HCT116 (cell line): ENCODE measurements at regions not wholly inside any gene's neighbourhood (a gene's known extent, or its start where the extent isn't known, plus 50 kb on each side); places are given as distances from the start of the nearest gene placed in this dataset.
A peak's percentile ranks its signal among the peaks of the same experiment; 100 is the strongest.

ENCODE experiments used
- ATAC-seq: fragments of 200-7000 bp; cut with Tn5 transposase; 2 replicates; pipeline ENCODE4 v1.9.1; 2020; ENCODE audit warnings: mild to moderate bottlenecking, moderate library complexity
- BruUV-seq: library from RNA; stranded (reverse); fragments of 400-500 nt; replicated peaks from 2 replicates; lab custom pipeline; 2021; lab: Mats Ljungman, UMichigan
- CTCF ChIA-PET: fragments of 300-600 bp; sonication (Branson Sonifier 250); formaldehyde crosslinking; loops from one replicate; lab custom pipeline; 2021; ENCODE audit warnings: antibody characterized with exemption; lab: Charles Lee
- POLR2A ChIA-PET: fragments of 300-600, 350-600 bp; sonication (Branson Sonifier 250); formaldehyde crosslinking; loops from one replicate; lab custom pipeline; 2021; ENCODE audit warnings: antibody characterized with exemption; lab: Charles Lee
- RAD21 ChIA-PET, 2 experiments: fragments of 300-600 bp; sonication (Branson Sonifier 250); formaldehyde crosslinking; loops; one replicate each; lab custom pipeline; 2023; ENCODE audit warnings: low total read pairs in 2 of 2; ENCODE audit not compliant: uncharacterized antibody in 2 of 2, unreplicated experiment in 2 of 2, low non-redundant PET in 1 of 2; lab: Charles Lee
- DNase-seq: peaks from one replicate; pipeline ENCODE4 v3.0.0-alpha.2; 2010; ENCODE audit warnings: low read depth, low spot score
- H2AFZ ChIP-seq: fragments of 200-600 bp; shearing (Covaris generic), sonication (generic); 2 replicates; pipeline ENCODE4 v1.6.1; 2017; ENCODE audit warnings: low read depth, mixed run types, mixed read lengths, antibody characterized with exemption, low read length; ENCODE audit not compliant: poor library complexity, severe bottlenecking
- H3K27ac ChIP-seq: 2 replicates; pipeline ENCODE4 v1.5.1; 2012; ENCODE audit warnings: low read depth, low read length
- H3K27me3 ChIP-seq: fragments of 200-600 bp; sonication (generic); 2 replicates; pipeline ENCODE4 v1.6.1; 2016; ENCODE audit warnings: mixed run types, low read length, mixed read lengths; ENCODE audit not compliant: insufficient read depth
- H3K36me3 ChIP-seq, 2 experiments: fragments of 200-500 bp in 1 of 2; fragments of 200-600 bp in 1 of 2; sonication (Bioruptor generic) in 1 of 2; sonication (generic) in 1 of 2; 2 replicates each; pipeline versions ENCODE4 v1.5.1 to v1.6.1; 2014 to 2016; ENCODE audit warnings: low read length in 2 of 2, inconsistent platforms in 1 of 2, mixed read lengths in 1 of 2, mixed run types in 1 of 2; ENCODE audit not compliant: insufficient read depth in 2 of 2, control insufficient read depth in 1 of 2
- H3K4me1 ChIP-seq, 2 experiments: fragments of 200-600 bp in 1 of 2; sonication (generic) in 1 of 2; 2 replicates each; pipeline versions ENCODE4 v1.5.1 to v1.6.1; 2012 to 2017; ENCODE audit warnings: low read length in 2 of 2, inconsistent platforms in 1 of 2, mild to moderate bottlenecking in 1 of 2, mixed read lengths in 1 of 2, mixed run types in 1 of 2, moderate library complexity in 1 of 2; ENCODE audit not compliant: insufficient read depth in 2 of 2, control insufficient read depth in 1 of 2
- H3K4me2 ChIP-seq: fragments of 200-600 bp; sonication (generic); 2 replicates; pipeline ENCODE4 v1.6.1; 2017; ENCODE audit warnings: mixed run types, low read length, mixed read lengths
- H3K4me3 ChIP-seq, 2 experiments: fragments of 200-600 bp in 1 of 2; sonication (generic) in 1 of 2; replicated peaks in 1 of 2; 2 replicates each; pipeline ENCODE4 v1.5.1; 2011 to 2016; ENCODE audit warnings: low read length in 2 of 2, control low read depth in 1 of 2, low read depth in 1 of 2, mild to moderate bottlenecking in 1 of 2, mixed read lengths in 1 of 2, mixed run types in 1 of 2
- H3K79me2 ChIP-seq: fragments of 200-600 bp; sonication (generic); 2 replicates; pipeline ENCODE4 v1.6.1; 2017; ENCODE audit warnings: mild to moderate bottlenecking, mixed run types, low read length, moderate library complexity, mixed read lengths; ENCODE audit not compliant: insufficient read depth
- H3K9ac ChIP-seq: fragments of 200-600 bp; sonication (generic); 2 replicates; pipeline ENCODE4 v1.6.1; 2016; ENCODE audit warnings: low read length, mixed read lengths
- H3K9me2 ChIP-seq: fragments of 200-600 bp; sonication (generic), shearing (Covaris generic); 2 replicates; pipeline ENCODE4 v1.6.1; 2017; ENCODE audit warnings: mixed run types, mild to moderate bottlenecking, moderate library complexity; ENCODE audit not compliant: insufficient read depth
- H3K9me3 ChIP-seq, 2 experiments: fragments of 200-500 bp in 1 of 2; fragments of 200-600 bp in 1 of 2; sonication (Bioruptor generic) in 1 of 2; sonication (generic) in 1 of 2; 2 replicates each; pipeline ENCODE4 v1.6.1; 2014 to 2017; ENCODE audit warnings: low read length in 2 of 2, mixed read lengths in 2 of 2, inconsistent platforms in 1 of 2, low read depth in 1 of 2, mild to moderate bottlenecking in 1 of 2, mixed run types in 1 of 2, moderate library complexity in 1 of 2; ENCODE audit not compliant: control insufficient read depth in 1 of 2, insufficient read depth in 1 of 2
- H4K20me1 ChIP-seq: fragments of 200-600 bp; sonication (generic), shearing (Covaris generic); 2 replicates; pipeline ENCODE4 v1.6.1; 2017; ENCODE audit warnings: mixed run types, mild to moderate bottlenecking, moderate library complexity; ENCODE audit not compliant: insufficient read depth
- ATF3 ChIP-seq: IDR thresholded peaks from 2 replicates; pipeline ENCODE4 v1.6.1; 2012
- CEBPB ChIP-seq: IDR thresholded peaks from 2 replicates; pipeline ENCODE4 v1.6.1; 2012; ENCODE audit warnings: low read depth
- CTCF ChIP-seq, 3 experiments: fragments of 200-600 bp in 1 of 3; sonication (generic) in 1 of 3; IDR thresholded peaks in 2 of 3; conservative IDR thresholded peaks in 1 of 3; 2 replicates each; pipeline ENCODE4 v1.5.1; 2012 to 2017; ENCODE audit warnings: low read depth in 2 of 3, low read length in 2 of 3, antibody characterized with exemption in 1 of 3, borderline replicate concordance in 1 of 3, control low read depth in 1 of 3, mild to moderate bottlenecking in 1 of 3, mixed read lengths in 1 of 3, mixed run types in 1 of 3, moderate library complexity in 1 of 3; ENCODE audit not compliant: insufficient read depth in 1 of 3
- EZH2 ChIP-seq: fragments of 200-600 bp; sonication (generic); IDR thresholded peaks from 2 replicates; pipeline ENCODE4 v1.6.1; 2017; ENCODE audit warnings: antibody characterized with exemption, mixed run types
- EZH2phosphoT487 ChIP-seq: fragments of 200-600 bp; IDR thresholded peaks from 2 replicates; pipeline ENCODE4 v1.6.1; 2018; ENCODE audit warnings: antibody characterized with exemption, borderline replicate concordance
- FOSL1 ChIP-seq: IDR thresholded peaks from 2 replicates; pipeline ENCODE4 v1.6.1; 2012; ENCODE audit warnings: low read depth
- JUND ChIP-seq: IDR thresholded peaks from 2 replicates; pipeline ENCODE4 v1.6.1; 2012
- MAX ChIP-seq: IDR thresholded peaks from 2 replicates; pipeline ENCODE4 v1.6.1; 2012
- POLR2A ChIP-seq: IDR thresholded peaks from 2 replicates; pipeline ENCODE4 v1.7.0; 2011; ENCODE audit warnings: borderline replicate concordance; ENCODE audit not compliant: insufficient read depth, insufficient read length; ENCODE audit errors: extremely low read depth
- POLR2AphosphoS5 ChIP-seq: IDR thresholded peaks from 2 replicates; pipeline ENCODE4 v1.6.1; 2011; ENCODE audit warnings: mild to moderate bottlenecking, low read depth, low read length, moderate library complexity
- RAD21 ChIP-seq: IDR thresholded peaks from 2 replicates; pipeline ENCODE4 v1.6.1; 2012; ENCODE audit warnings: low read depth, mild to moderate bottlenecking
- SIN3A ChIP-seq: IDR thresholded peaks from 2 replicates; pipeline ENCODE4 v1.6.1; 2012; ENCODE audit warnings: low read depth
- SP1 ChIP-seq: IDR thresholded peaks from 2 replicates; pipeline ENCODE4 v1.6.1; 2012; ENCODE audit warnings: low read depth
- SRF ChIP-seq: IDR thresholded peaks from 2 replicates; pipeline ENCODE4 v1.6.1; 2012; ENCODE audit warnings: low read depth
- TCF7L2 ChIP-seq: IDR thresholded peaks from 2 replicates; pipeline ENCODE4 v1.7.0; 2011; ENCODE audit warnings: borderline replicate concordance, inconsistent platforms; ENCODE audit not compliant: insufficient read depth, insufficient read length; ENCODE audit errors: extremely low read depth
- YY1 ChIP-seq: IDR thresholded peaks from 2 replicates; pipeline ENCODE4 v1.6.1; 2011; ENCODE audit warnings: low read length, low read depth, moderate library complexity, mild to moderate bottlenecking; ENCODE audit not compliant: insufficient replicate concordance; ENCODE audit errors: extremely low read depth
- ZBTB33 ChIP-seq: IDR thresholded peaks from 2 replicates; pipeline ENCODE4 v1.6.1; 2011; ENCODE audit warnings: mild to moderate bottlenecking, low read length, moderate library complexity; ENCODE audit not compliant: insufficient replicate concordance; ENCODE audit errors: extremely low read depth
- ZFX ChIP-seq: fragments of 450-650 bp; IDR thresholded peaks from 2 replicates; pipeline ENCODE4 v1.6.1; 2017
- intact Hi-C: fragments of 100-400 bp; cut with micrococcal nuclease; formaldehyde crosslinking; loops from 2 replicates; pipeline ENCODE4 v1.10.0; 2022
- TF ChIP-seq, protein P1 (sequence below): IDR thresholded peaks from 2 replicates; pipeline ENCODE4 v1.6.1; 2012; ENCODE audit warnings: low read depth

GRCh38 chr15:62850791-62851291, 191.7 kb upstream of the TPM1 start:
- no TSS peak for BruUV-seq
- Histone ChIP-seq H3K79me2 (no peaks in the 10 kb centered on the region), H3K4me1 (peaks cover 0 to 12% of the 10 kb centered on the region in 2 experiments; a peak in 2 of 4 replicates), H3K9me3 (no peaks in the 10 kb centered on the region), H3K4me3 (no peak overlapping the region), H3K9me2 (no peaks in the 10 kb centered on the region), H3K4me2 (peak overlapping the region; percentile 37), H3K36me3 (no peaks in the 10 kb centered on the region), H3K27ac (no peak overlapping the region), H3K9ac (no peak overlapping the region), H3K27me3 (no peaks in the 10 kb centered on the region), H4K20me1 (no peaks in the 10 kb centered on the region), H2AFZ (no peak overlapping the region)
- POLR2A ChIA-PET: no interaction called here
- no peak for TF ChIP-seq CTCF (IDR thresholded peaks at IDR 0.05 in 2 of 3, conservative IDR thresholded peaks at IDR 0.05 in 1 of 3; ENCODE audit: borderline replicate concordance in 1 of 3, insufficient read depth in 1 of 3, low read depth in 2 of 3, low read length in 2 of 3)
- no peak for TF ChIP-seq SP1
- TF ChIP-seq EZH2: no peak
- no peak for TF ChIP-seq ATF3
- TF ChIP-seq ZFX: no peak
- no peak for TF ChIP-seq FOSL1
- no peak for TF ChIP-seq ZBTB33
- no peak for TF ChIP-seq SIN3A
- TF ChIP-seq CEBPB: no peak
- no peak for TF ChIP-seq YY1
- TF ChIP-seq, protein P1, sequence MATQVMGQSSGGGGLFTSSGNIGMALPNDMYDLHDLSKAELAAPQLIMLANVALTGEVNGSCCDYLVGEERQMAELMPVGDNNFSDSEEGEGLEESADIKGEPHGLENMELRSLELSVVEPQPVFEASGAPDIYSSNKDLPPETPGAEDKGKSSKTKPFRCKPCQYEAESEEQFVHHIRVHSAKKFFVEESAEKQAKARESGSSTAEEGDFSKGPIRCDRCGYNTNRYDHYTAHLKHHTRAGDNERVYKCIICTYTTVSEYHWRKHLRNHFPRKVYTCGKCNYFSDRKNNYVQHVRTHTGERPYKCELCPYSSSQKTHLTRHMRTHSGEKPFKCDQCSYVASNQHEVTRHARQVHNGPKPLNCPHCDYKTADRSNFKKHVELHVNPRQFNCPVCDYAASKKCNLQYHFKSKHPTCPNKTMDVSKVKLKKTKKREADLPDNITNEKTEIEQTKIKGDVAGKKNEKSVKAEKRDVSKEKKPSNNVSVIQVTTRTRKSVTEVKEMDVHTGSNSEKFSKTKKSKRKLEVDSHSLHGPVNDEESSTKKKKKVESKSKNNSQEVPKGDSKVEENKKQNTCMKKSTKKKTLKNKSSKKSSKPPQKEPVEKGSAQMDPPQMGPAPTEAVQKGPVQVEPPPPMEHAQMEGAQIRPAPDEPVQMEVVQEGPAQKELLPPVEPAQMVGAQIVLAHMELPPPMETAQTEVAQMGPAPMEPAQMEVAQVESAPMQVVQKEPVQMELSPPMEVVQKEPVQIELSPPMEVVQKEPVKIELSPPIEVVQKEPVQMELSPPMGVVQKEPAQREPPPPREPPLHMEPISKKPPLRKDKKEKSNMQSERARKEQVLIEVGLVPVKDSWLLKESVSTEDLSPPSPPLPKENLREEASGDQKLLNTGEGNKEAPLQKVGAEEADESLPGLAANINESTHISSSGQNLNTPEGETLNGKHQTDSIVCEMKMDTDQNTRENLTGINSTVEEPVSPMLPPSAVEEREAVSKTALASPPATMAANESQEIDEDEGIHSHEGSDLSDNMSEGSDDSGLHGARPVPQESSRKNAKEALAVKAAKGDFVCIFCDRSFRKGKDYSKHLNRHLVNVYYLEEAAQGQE: no peak
- no peak for TF ChIP-seq JUND
- TF ChIP-seq SRF: no peak
- no peak for TF ChIP-seq TCF7L2
- no peak for TF ChIP-seq EZH2phosphoT487
- TF ChIP-seq MAX: no peak
- TF ChIP-seq RAD21: no peak
- TF ChIP-seq POLR2A: no peak
- TF ChIP-seq POLR2AphosphoS5: no peak
- DNase-seq (no peak), ATAC-seq (peak; percentile 63)
- RAD21 ChIA-PET: no interaction called here
- CTCF ChIA-PET: no interaction called here
- intact Hi-C loops: no loop called here
